ENCODE measurements at regions not wholly inside any gene's neighbourhood (a gene's known extent, or its start where the extent isn't known, plus 50 kb on each side); places are given as distances from the start of the nearest gene placed in this dataset.
A peak's percentile ranks its signal among the peaks of the same experiment; 100 is the strongest.
"Not testable (repeated sequence)": the region's sequence is repeated elsewhere in the genome, so short reads cannot be mapped to it uniquely, and the experiment has no call there.

- DNase-seq (ENCODE audit: low read depth), result no peak
Observed at GRCh38 chr6:134609716-134610261, 291.9 kb upstream of the SGK1 start.

GRCh38 chr6:134607411-134607810 is 289.5 kb upstream of the SGK1 start:
- DNase-seq (ENCODE audit: low read depth), result peak; percentile 6

- no peak for DNase-seq (ENCODE audit: low read depth)
Observed at GRCh38 chr6:134605034-134605433, 287.1 kb upstream of the SGK1 start.

- DNase-seq (ENCODE audit: low read depth), result no peak
Observed at GRCh38 chr6:134604014-134604676, 286.2 kb upstream of the SGK1 start.

GRCh38 chr6:134603561-134603960 is 285.6 kb upstream of the SGK1 start:
- no peak for DNase-seq (ENCODE audit: low read depth)

GRCh38 chr6:134602123-134602522 is 284.2 kb upstream of the SGK1 start:
- no peak for DNase-seq (ENCODE audit: low read depth)

GRCh38 chr6:134600671-134601070 is 282.8 kb upstream of the SGK1 start:
- no peak for DNase-seq (ENCODE audit: low read depth)

- DNase-seq (ENCODE audit: low read depth), result no peak
Observed at GRCh38 chr6:134599079-134599478, 281.2 kb upstream of the SGK1 start.

GRCh38 chr6:134596191-134596590 is 278.3 kb upstream of the SGK1 start:
- DNase-seq (ENCODE audit: low read depth), result no peak

GRCh38 chr6:134594881-134595280 is 277.0 kb upstream of the SGK1 start:
- DNase-seq (ENCODE audit: low read depth), result no peak

GRCh38 chr6:134593887-134594286 is 276.0 kb upstream of the SGK1 start:
- DNase-seq (ENCODE audit: low read depth), result peak; percentile 16

GRCh38 chr6:134593442-134593841 is 275.5 kb upstream of the SGK1 start:
- DNase-seq (ENCODE audit: low read depth), result no peak

- no peak for DNase-seq (ENCODE audit: low read depth)
Observed at GRCh38 chr6:134593024-134593423, 275.1 kb upstream of the SGK1 start.

GRCh38 chr6:134590449-134590848 is 272.5 kb upstream of the SGK1 start:
- peak; percentile 84 for DNase-seq (ENCODE audit: low read depth)

- no peak for DNase-seq (ENCODE audit: low read depth)
Observed at GRCh38 chr6:134590004-134590403, 272.1 kb upstream of the SGK1 start.

- DNase-seq (ENCODE audit: low read depth), result peak; percentile 96
Observed at GRCh38 chr6:134589512-134589911, 271.6 kb upstream of the SGK1 start.

GRCh38 chr6:134588267-134588666 is 270.4 kb upstream of the SGK1 start:
- no peak for DNase-seq (ENCODE audit: low read depth)

- no peak for DNase-seq (ENCODE audit: low read depth)
Observed at GRCh38 chr6:134585517-134585873, 267.6 kb upstream of the SGK1 start.

- peak; percentile 9 for DNase-seq (ENCODE audit: low read depth)
Observed at GRCh38 chr6:134584847-134585516, 267.1 kb upstream of the SGK1 start.

GRCh38 chr6:134577998-134578397 is 260.1 kb upstream of the SGK1 start:
- peak; percentile 10 for DNase-seq (ENCODE audit: low read depth)

- DNase-seq (ENCODE audit: low read depth), result no peak
Observed at GRCh38 chr6:134575221-134575620, 257.3 kb upstream of the SGK1 start.

- no peak for DNase-seq (ENCODE audit: low read depth)
Observed at GRCh38 chr6:134574491-134574890, 256.6 kb upstream of the SGK1 start.

- not testable (repeated sequence) for DNase-seq (ENCODE audit: low read depth)
Observed at GRCh38 chr6:134569996-134570395, 252.1 kb upstream of the SGK1 start.

Data from RPMI7951 (cell line).